ENCODE measurements at regions not wholly inside any gene's neighbourhood (a gene's known extent, or its start where the extent isn't known, plus 50 kb on each side); places are given as distances from the start of the nearest gene placed in this dataset.

GRCh38 chr2:40625849-40626248 is 174.0 kb upstream of the SLC8A1 start:
- intact Hi-C loops (cut with DNase I; ENCODE audit: low total_unique reads): no loop called here
- TF ChIP-seq CTCF (IDR thresholded peaks at IDR 0.05) (no peak), POLR2A (IDR thresholded peaks at IDR 0.05) (no peak)
- no peak overlapping the region for H3K4me3 ChIP-seq (ENCODE audit: low read depth, poor library complexity, severe bottlenecking)
- WGBS, 2 donors: 75 to 77% methylated on average over 3 of the region's 3 CpGs
- no peak for DNase-seq (ENCODE audit: low spot score in 2 of 2)

GRCh38 chr2:40628556-40628955 is 176.7 kb upstream of the SLC8A1 start:
- no peak for TF ChIP-seq POLR2A (IDR thresholded peaks at IDR 0.05)
- TF ChIP-seq CTCF (IDR thresholded peaks at IDR 0.05): no peak
- intact Hi-C loops (cut with DNase I; ENCODE audit: low total_unique reads): no loop called here
- no peak for DNase-seq (ENCODE audit: low spot score in 2 of 2)
- no peak overlapping the region for H3K4me3 ChIP-seq (ENCODE audit: low read depth, poor library complexity, severe bottlenecking)
- WGBS, 2 donors: 60 to 61% methylated on average over 3 of the region's 3 CpGs

GRCh38 chr2:40629768-40630434 is 178.0 kb upstream of the SLC8A1 start:
- intact Hi-C loops (cut with DNase I; ENCODE audit: low total_unique reads): no loop called here
- no peak overlapping the region for H3K4me3 ChIP-seq (ENCODE audit: low read depth, poor library complexity, severe bottlenecking)
- TF ChIP-seq POLR2A (IDR thresholded peaks at IDR 0.05) (no peak), CTCF (IDR thresholded peaks at IDR 0.05) (no peak)
- 63 to 68% methylated on average over 4 of the region's 4 CpGs for WGBS, 2 donors
- DNase-seq (ENCODE audit: low spot score in 2 of 2): no peak

- H3K4me3 ChIP-seq (ENCODE audit: low read depth, poor library complexity, severe bottlenecking): no peak overlapping the region
- DNase-seq (ENCODE audit: low spot score in 2 of 2): no peak
- 63 to 70% methylated on average over 4 of the region's 4 CpGs for WGBS, 2 donors
- intact Hi-C loops (cut with DNase I; ENCODE audit: low total_unique reads): no loop called here
- TF ChIP-seq CTCF (IDR thresholded peaks at IDR 0.05) (no peak), POLR2A (IDR thresholded peaks at IDR 0.05) (no peak)
Measured at GRCh38 chr2:40639320-40639719, 187.4 kb upstream of the SLC8A1 start.

GRCh38 chr2:40642237-40642636 is 190.3 kb upstream of the SLC8A1 start:
- TF ChIP-seq POLR2A (IDR thresholded peaks at IDR 0.05): no peak
- no peak for TF ChIP-seq CTCF (IDR thresholded peaks at IDR 0.05)
- no peak for DNase-seq (ENCODE audit: low spot score in 2 of 2)
- 49 to 60% methylated on average over 1 of the region's 1 CpG for WGBS, 2 donors
- intact Hi-C loops (cut with DNase I; ENCODE audit: low total_unique reads): no loop called here
- no peak overlapping the region for H3K4me3 ChIP-seq (ENCODE audit: low read depth, poor library complexity, severe bottlenecking)

- no peak for DNase-seq (ENCODE audit: low spot score in 2 of 2)
- TF ChIP-seq POLR2A (IDR thresholded peaks at IDR 0.05) (no peak), CTCF (IDR thresholded peaks at IDR 0.05) (no peak)
- WGBS, 2 donors: 74 to 79% methylated on average over 2 of the region's 2 CpGs
- intact Hi-C loops (cut with DNase I; ENCODE audit: low total_unique reads): no loop called here
- no peak overlapping the region for H3K4me3 ChIP-seq (ENCODE audit: low read depth, poor library complexity, severe bottlenecking)
Measured at GRCh38 chr2:40642726-40643125, 190.8 kb upstream of the SLC8A1 start.
